Gastroesophageal sphincter (tissue), 4 donors: ENCODE measurements at regions not wholly inside any gene's neighbourhood (a gene's known extent, or its start where the extent isn't known, plus 50 kb on each side); places are given as distances from the start of the nearest gene placed in this dataset.

Experiments
- ATAC-seq: fragments of 150-250 bp; one replicate; pipeline ENCODE4 v1.9.1; 2016; ENCODE audit warnings: mild to moderate bottlenecking, moderate library complexity
- H3K27ac ChIP-seq, 4 donors: fragments of 200-600 bp; sonication (generic) in 3 of 4; 1 replicate in 3 of 4; 2 replicates in 1 of 4; pipeline ENCODE4 v1.5.1; 2016 to 2019
- H3K27me3 ChIP-seq: fragments of 200-600 bp; sonication (generic); one replicate; pipeline ENCODE4 v1.5.1; 2019
- H3K36me3 ChIP-seq, 2 donors: fragments of 200-600 bp; sonication (generic); one replicate each; pipeline ENCODE4 v1.5.1; 2019; ENCODE audit warnings: control low read depth in 1 of 2
- H3K4me1 ChIP-seq, 3 donors: fragments of 200-600 bp; sonication (generic); 1 replicate in 2 of 3; 2 replicates in 1 of 3; pipeline ENCODE4 v1.5.1; 2016 to 2019; ENCODE audit warnings: control low read depth in 2 of 3
- H3K4me3 ChIP-seq, 2 donors: fragments of 200-600 bp; sonication (generic); one replicate each; pipeline ENCODE4 v1.5.1; 2019; ENCODE audit warnings: mild to moderate bottlenecking in 1 of 2, moderate library complexity in 1 of 2
- H3K9me3 ChIP-seq, 3 donors: fragments of 200-600 bp; sonication (generic); one replicate each; pipeline ENCODE4 v1.5.1; 2017 to 2019; ENCODE audit warnings: control low read depth in 2 of 3
- CTCF ChIP-seq, 4 experiments: fragments of 200-600 bp in 2 of 4; fragments of 450-650 bp in 2 of 4; sonication (generic) in 1 of 4; IDR thresholded peaks; one replicate each; pipeline ENCODE4 v1.5.1; 2017 to 2019; ENCODE audit warnings: antibody characterized with exemption in 4 of 4, mild to moderate bottlenecking in 2 of 4, moderate library complexity in 2 of 4
- EP300 ChIP-seq: sonication (generic); formaldehyde crosslinking; IDR thresholded peaks from one replicate; pipeline ENCODE4 v1.6.1; 2017; ENCODE audit warnings: antibody characterized with exemption, mild to moderate bottlenecking
- POLR2A ChIP-seq, 2 donors: fragments of 450-650 bp; IDR thresholded peaks; one replicate each; pipeline ENCODE4 v1.6.1; 2017; ENCODE audit warnings: antibody characterized with exemption in 2 of 2, mild to moderate bottlenecking in 2 of 2, moderate library complexity in 1 of 2
- POLR2AphosphoS5 ChIP-seq: sonication (generic); formaldehyde crosslinking; IDR thresholded peaks from one replicate; pipeline ENCODE4 v1.6.1; 2017; ENCODE audit warnings: antibody characterized with exemption
- WGBS, 2 donors: methylation state at CpG; one replicate each; pipeline ENCODE4 v1.1.5; 2018; ENCODE audit warnings: low coverage in 1 of 2; 5-methylcytosine and 5-hydroxymethylcytosine counted together

GRCh38 chr7:31432176-31432575 is 81.7 kb upstream of the ITPRID1 start:
- no peaks in the 10 kb centered on the region for H3K36me3 ChIP-seq
- no peaks in the 10 kb centered on the region for H3K4me1 ChIP-seq
- H3K27ac ChIP-seq = no peak overlapping the region
- TF ChIP-seq EP300 = no peak
- no peak for TF ChIP-seq CTCF (IDR thresholded peaks at IDR 0.05)
- no peak for TF ChIP-seq POLR2A (IDR thresholded peaks at IDR 0.05)
- no peak for TF ChIP-seq POLR2AphosphoS5
- peaks cover 23% of the 10 kb centered on the region for H3K27me3 ChIP-seq
- H3K9me3 ChIP-seq = no peaks in the 10 kb centered on the region
- no peak for ATAC-seq
- no peak overlapping the region for H3K4me3 ChIP-seq

GRCh38 chr7:31432836-31433340 is 81.0 kb upstream of the ITPRID1 start:
- TF ChIP-seq POLR2A (IDR thresholded peaks at IDR 0.05) (no peak), EP300 (no peak), POLR2AphosphoS5 (no peak), CTCF (IDR thresholded peaks at IDR 0.05) (no peak)
- Histone ChIP-seq H3K27me3 (peaks cover 19% of the 10 kb centered on the region), H3K4me1 (no peaks in the 10 kb centered on the region), H3K36me3 (no peaks in the 10 kb centered on the region), H3K27ac (no peak overlapping the region), H3K4me3 (no peak overlapping the region), H3K9me3 (no peaks in the 10 kb centered on the region)
- WGBS, 2 donors = 55 to 66% methylated on average over 4 to 5 of the region's 6 CpGs
- no peak for ATAC-seq

- no peaks in the 10 kb centered on the region for H3K4me1 ChIP-seq
- H3K9me3 ChIP-seq = no peaks in the 10 kb centered on the region
- H3K27ac ChIP-seq = no peak overlapping the region
- no peak overlapping the region for H3K4me3 ChIP-seq
- H3K27me3 ChIP-seq = peaks cover 12% of the 10 kb centered on the region
- ATAC-seq = no peak
- no peaks in the 10 kb centered on the region for H3K36me3 ChIP-seq
- TF ChIP-seq EP300 (no peak), POLR2AphosphoS5 (no peak), POLR2A (IDR thresholded peaks at IDR 0.05) (no peak), CTCF (IDR thresholded peaks at IDR 0.05) (no peak)
- 68 to 79% methylated on average over 3 to 4 of the region's 4 CpGs for WGBS, 2 donors
Measured at GRCh38 chr7:31437250-31437865, 76.5 kb upstream of the ITPRID1 start.

GRCh38 chr7:31439165-31439564 is 74.7 kb upstream of the ITPRID1 start:
- no peak overlapping the region for H3K4me3 ChIP-seq
- no peaks in the 10 kb centered on the region for H3K36me3 ChIP-seq
- H3K27me3 ChIP-seq = peaks cover 12% of the 10 kb centered on the region
- no peaks in the 10 kb centered on the region for H3K9me3 ChIP-seq
- no peak for TF ChIP-seq EP300
- no peak for TF ChIP-seq POLR2AphosphoS5
- TF ChIP-seq CTCF (IDR thresholded peaks at IDR 0.05) = no peak
- no peak for TF ChIP-seq POLR2A (IDR thresholded peaks at IDR 0.05)
- no peak overlapping the region for H3K27ac ChIP-seq
- no peak for ATAC-seq
- H3K4me1 ChIP-seq = no peaks in the 10 kb centered on the region
- WGBS, 2 donors = 35 to 56% methylated on average over 3 of the region's 3 CpGs

GRCh38 chr7:31440511-31440910 is 73.4 kb upstream of the ITPRID1 start:
- WGBS, 2 donors = 50 to 59% methylated on average over 2 to 3 of the region's 3 CpGs
- Histone ChIP-seq H3K36me3 (no peaks in the 10 kb centered on the region), H3K27ac (no peak overlapping the region), H3K4me3 (no peak overlapping the region), H3K4me1 (no peaks in the 10 kb centered on the region), H3K9me3 (no peaks in the 10 kb centered on the region), H3K27me3 (peaks cover 12% of the 10 kb centered on the region)
- TF ChIP-seq POLR2AphosphoS5 = no peak
- TF ChIP-seq CTCF (IDR thresholded peaks at IDR 0.05) = no peak
- TF ChIP-seq POLR2A (IDR thresholded peaks at IDR 0.05) = no peak
- no peak for TF ChIP-seq EP300
- ATAC-seq = no peak
